Right renal pelvis (tissue), 4 donors: ENCODE measurements at regions not wholly inside any gene's neighbourhood (a gene's known extent, or its start where the extent isn't known, plus 50 kb on each side); places are given as distances from the start of the nearest gene placed in this dataset.
"Not testable (repeated sequence)": the region's sequence is repeated elsewhere in the genome, so short reads cannot be mapped to it uniquely, and the experiment has no call there.

Experiments used
- DNase-seq, 4 donors: peaks; one replicate each; pipeline ENCODE4 v3.0.0-alpha.2; 2013; ENCODE audit warnings: low read depth in 4 of 4, low spot score in 3 of 4, missing footprints in 1 of 4

GRCh38 chr3:124352149-124352539 lies 360.2 kb upstream of the ROPN1 start:
- no peak for DNase-seq

GRCh38 chr3:124353691-124354090 lies 361.8 kb upstream of the ROPN1 start:
- no peak for DNase-seq

- no peak for DNase-seq
These were observed 362.2 kb upstream of the ROPN1 start for GRCh38 chr3:124354150-124354549.

- no peak for DNase-seq
These were observed 366.2 kb upstream of the ROPN1 start for GRCh38 chr3:124358156-124358555.

GRCh38 chr3:124360155-124360554 lies 368.2 kb upstream of the ROPN1 start:
- DNase-seq = no peak

- DNase-seq = no peak
These were observed 368.6 kb upstream of the ROPN1 start for GRCh38 chr3:124360563-124360962.

GRCh38 chr3:124361566-124361965 lies 368.7 kb upstream of the UMPS start:
- no peak for DNase-seq

GRCh38 chr3:124362455-124362854 lies 367.8 kb upstream of the UMPS start:
- DNase-seq = no peak

- DNase-seq = peak in 2 of 4 donors; percentile 41 to 48
These were observed 366.8 kb upstream of the UMPS start for GRCh38 chr3:124363476-124363875.

- DNase-seq = no peak
These were observed 365.8 kb upstream of the UMPS start for GRCh38 chr3:124364317-124365020.

- not testable (repeated sequence) for DNase-seq
These were observed 363.6 kb upstream of the UMPS start for GRCh38 chr3:124366655-124367054.

- DNase-seq = no peak
These were observed 357.5 kb upstream of the UMPS start for GRCh38 chr3:124372775-124373174.

- DNase-seq = no peak
These were observed 356.7 kb upstream of the UMPS start for GRCh38 chr3:124373524-124373923.

- no peak for DNase-seq
These were observed 355.7 kb upstream of the UMPS start for GRCh38 chr3:124374583-124374982.

- DNase-seq = no peak
These were observed 348.5 kb upstream of the UMPS start for GRCh38 chr3:124381575-124382333.

GRCh38 chr3:124383051-124383450 lies 347.2 kb upstream of the UMPS start:
- no peak for DNase-seq

GRCh38 chr3:124383846-124384466 lies 346.3 kb upstream of the UMPS start:
- DNase-seq = no peak

- DNase-seq = no peak
These were observed 345.7 kb upstream of the UMPS start for GRCh38 chr3:124384527-124384926.

GRCh38 chr3:124385996-124386395 lies 344.3 kb upstream of the UMPS start:
- DNase-seq = no peak

GRCh38 chr3:124386996-124387595 lies 343.2 kb upstream of the UMPS start:
- no peak for DNase-seq

GRCh38 chr3:124391774-124392173 lies 338.5 kb upstream of the UMPS start:
- DNase-seq = no peak
